Cerebellar cortex (tissue), 1 donor: ENCODE measurements at regions not wholly inside any gene's neighbourhood (a gene's known extent, or its start where the extent isn't known, plus 50 kb on each side); places are given as distances from the start of the nearest gene placed in this dataset.

Source experiments
- DNase-seq: peaks from one replicate; pipeline ENCODE4 v3.0.0-alpha.2; 2015; ENCODE audit warnings: low spot score

DNA sequence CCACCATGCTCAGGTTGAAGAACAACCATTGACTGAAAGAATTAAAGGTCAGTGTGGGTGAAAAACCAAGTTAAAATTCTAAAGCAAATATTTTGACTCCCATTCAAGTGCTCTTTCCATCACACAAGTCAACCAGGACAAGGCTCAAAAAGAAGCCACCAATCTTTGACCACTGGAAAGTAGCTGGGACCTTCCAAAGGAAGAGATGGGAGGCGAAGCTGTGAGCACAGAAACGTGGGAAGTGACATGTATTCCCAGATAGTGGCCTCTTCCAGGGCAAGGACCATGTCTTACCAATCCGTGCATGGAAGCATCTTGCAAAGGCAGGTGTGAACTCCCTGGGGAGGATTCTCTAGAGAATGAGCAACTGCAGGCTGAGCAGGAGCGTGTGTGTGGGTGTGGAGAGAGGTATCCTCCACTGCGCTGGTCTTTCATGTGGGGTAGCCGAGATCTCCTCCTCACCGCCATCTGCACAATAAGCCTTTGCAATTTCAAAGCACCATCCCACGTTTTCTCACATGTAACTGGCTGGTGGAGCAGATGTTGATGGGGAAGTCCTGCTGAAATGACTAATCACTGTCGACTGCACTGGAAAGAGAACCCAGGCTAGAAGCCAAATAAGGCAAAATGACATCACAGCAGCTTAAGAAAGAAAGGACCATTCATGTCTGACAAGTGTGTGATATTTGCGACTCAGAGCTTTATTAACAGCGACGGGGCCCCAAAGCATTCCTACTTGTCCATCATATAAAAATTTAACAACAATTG, 189.4 kb upstream of the RREB1 start:
- no peak for DNase-seq

DNA sequence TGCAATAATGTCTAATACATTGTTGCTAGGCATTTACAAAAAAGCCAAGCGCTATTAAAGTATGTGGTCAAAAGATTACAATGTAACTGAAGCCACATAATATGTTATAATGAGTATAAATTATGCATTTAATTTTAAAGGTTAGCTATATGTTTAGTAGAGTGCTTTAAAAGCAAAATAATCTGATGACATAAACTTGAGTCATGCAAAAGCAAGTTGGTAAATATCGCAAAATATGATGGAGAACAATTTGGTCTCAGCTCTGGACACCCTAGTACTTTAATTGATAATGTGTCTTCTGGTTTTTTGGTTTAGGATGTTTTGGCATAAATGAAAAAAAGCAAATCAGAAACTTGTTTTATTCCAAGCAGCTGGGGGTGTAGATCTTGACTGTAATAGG, 188.6 kb upstream of the RREB1 start:
- no peak for DNase-seq

DNA sequence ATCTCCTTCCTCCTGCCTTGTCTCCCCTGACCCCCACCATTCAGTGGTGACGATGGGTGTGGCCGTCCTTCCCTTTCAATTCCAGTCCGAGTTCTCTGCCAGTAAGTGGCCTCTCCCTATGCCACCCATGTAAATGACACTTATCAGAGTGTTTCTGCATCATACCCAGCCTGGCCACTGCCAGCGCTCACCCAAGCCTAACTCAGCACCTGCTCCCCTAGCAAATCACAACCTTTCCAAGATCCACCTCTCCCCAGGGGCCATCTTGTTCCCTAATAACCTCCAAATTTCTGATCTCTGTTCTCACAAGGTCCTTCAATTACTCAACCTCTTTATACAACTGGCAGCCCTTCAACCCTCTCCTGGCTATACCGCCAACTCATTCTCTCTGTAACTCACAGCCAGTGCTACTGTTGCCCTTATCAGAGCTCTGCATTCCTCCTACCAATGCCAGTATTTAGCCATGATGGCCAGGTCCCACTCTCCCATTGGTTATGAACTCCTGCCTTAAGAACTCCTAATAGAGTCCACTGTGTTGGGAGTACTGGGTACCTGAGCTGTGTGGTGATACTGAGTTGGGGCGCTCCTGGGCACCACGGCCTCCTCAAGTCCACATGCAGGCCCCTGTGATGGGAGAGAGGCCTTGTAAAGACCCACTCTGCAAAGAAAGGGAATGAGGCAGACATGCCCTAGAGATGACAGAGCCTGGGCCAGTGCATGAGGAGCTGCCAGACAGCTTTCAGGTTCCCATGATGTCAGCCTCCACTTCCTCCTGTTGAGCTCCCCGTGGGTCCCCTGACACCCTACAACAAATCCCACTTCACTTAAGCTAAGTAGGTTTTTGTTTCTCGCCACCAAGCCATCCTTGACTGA, 187.4 kb upstream of the RREB1 start:
- no peak for DNase-seq

DNA sequence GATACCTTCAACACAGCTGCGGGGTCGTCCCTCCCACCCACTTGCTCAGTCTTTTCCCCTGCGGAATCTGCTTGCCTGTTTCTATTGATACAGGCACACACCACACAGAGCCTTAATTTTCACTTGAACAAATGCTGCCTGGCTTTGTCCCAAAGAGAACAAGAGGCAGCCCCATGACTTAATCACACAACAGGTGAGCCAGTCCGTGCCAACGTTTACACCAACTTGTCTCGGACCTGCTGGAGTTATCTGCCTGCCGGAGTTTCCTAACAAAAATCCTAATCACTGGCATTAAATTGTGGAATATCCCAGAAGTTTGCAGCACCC, 186.8 kb upstream of the RREB1 start:
- DNase-seq = no peak

DNA sequence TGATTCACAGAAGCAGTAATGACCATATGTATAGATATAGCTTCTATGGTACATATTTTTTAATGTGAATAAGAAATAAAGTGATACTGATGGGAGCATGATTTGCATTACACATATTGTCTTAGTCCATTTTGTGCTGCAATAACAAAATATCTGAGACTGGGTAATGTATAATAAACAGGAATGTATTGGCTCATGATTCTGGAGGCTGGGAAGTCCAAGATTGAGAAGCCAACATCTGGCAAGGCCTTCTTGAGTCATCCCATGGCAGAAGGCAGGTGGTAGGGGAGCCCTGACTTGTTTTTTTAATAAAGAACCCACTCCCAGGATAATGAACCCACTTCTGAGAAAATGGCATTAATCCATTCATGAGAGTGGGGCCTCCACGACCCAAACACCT, 185.6 kb upstream of the RREB1 start:
- no peak for DNase-seq

DNA sequence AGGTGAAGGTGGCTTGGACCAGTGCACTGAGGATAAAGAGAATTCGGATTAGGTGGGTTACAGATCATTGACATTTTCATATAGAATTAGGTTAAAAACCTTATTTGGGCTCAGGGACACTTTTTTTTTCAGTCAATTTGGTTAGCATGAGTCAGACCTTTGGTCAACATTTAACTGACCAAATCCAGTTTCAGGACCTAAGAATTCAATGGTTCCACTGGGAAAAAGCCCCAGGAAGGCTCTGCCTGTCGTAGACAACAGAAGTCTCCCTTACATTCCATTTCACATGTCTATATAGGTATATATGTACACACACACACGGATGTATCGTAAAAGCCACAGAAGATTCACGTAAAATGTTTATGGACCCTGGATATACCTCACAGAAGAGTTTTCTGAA, 184.2 kb upstream of the RREB1 start:
- no peak for DNase-seq

DNA sequence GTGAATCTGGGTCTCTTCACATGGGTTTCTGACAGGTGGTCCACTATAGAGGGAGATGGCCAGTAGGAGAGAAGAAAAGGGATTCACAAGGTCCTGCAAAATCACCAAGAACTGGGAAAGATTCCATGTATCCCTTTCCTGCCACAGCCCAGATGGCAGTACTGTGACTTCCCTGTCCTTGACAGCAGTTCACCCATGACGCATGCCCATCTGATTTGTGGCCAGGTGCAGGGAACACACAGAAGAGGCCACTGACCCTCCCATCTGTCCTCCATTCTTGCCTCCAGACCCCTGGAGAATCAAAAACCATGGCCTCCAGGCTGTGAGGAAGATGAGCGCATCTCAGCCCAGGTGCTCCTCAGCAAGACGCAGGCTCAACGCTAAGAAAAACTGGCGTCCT, 183.1 kb upstream of the RREB1 start:
- no peak for DNase-seq

DNA sequence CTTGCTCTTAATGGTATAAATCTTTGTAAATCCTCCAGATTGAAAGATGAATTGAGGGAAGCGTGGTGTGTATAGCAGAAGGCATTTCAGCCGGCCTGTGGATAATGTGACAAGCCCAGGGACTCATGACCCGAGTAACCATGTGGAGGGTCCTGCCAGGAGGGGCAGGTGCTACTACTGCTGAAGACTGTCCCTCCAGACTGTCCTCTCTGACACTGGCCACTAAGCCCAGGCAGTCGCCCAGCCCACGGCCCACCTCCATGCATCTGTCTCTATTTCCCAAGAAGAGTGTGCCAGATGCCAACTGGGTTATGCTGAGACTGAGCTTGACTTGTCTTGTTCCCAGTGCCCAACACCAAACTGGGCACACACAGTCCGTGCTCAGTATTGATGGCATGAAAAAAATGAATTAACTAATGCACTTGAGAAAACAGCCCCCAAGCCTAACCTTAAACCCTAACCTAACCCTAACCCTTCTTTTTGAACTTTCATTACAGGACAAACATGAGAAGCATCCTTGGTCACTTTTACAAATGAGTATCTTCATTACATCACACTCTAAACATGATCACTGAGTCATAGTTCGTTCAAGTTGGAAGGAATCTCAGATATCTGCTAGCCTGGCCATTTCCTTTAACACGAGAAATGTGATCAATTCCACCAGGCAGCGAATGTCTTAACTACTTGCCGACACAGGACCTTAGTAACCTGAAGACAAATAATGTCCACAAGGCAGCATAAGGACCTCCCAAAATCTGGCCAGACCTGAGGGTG, 182.2 kb upstream of the RREB1 start:
- no peak for DNase-seq

DNA sequence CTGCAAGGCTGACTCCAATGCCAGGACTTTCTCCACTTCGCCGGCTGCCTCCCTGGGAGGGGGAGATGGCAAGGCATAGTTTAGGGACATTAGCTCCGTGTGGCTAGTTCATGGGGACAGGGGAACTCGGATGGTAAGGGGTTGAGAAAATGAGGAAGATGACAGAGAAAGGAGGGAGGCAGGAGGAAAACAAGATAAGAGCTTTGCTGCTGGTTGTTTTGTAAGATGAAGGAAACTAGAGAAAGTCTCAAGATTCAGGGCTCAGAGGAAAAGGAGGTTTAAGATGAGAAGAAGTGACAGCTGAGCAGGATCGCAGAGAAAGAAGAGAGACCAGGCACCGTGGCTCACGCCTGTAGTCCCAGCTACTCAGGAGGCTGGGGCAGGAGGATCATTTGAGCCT, 180.9 kb upstream of the RREB1 start:
- no peak for DNase-seq

DNA sequence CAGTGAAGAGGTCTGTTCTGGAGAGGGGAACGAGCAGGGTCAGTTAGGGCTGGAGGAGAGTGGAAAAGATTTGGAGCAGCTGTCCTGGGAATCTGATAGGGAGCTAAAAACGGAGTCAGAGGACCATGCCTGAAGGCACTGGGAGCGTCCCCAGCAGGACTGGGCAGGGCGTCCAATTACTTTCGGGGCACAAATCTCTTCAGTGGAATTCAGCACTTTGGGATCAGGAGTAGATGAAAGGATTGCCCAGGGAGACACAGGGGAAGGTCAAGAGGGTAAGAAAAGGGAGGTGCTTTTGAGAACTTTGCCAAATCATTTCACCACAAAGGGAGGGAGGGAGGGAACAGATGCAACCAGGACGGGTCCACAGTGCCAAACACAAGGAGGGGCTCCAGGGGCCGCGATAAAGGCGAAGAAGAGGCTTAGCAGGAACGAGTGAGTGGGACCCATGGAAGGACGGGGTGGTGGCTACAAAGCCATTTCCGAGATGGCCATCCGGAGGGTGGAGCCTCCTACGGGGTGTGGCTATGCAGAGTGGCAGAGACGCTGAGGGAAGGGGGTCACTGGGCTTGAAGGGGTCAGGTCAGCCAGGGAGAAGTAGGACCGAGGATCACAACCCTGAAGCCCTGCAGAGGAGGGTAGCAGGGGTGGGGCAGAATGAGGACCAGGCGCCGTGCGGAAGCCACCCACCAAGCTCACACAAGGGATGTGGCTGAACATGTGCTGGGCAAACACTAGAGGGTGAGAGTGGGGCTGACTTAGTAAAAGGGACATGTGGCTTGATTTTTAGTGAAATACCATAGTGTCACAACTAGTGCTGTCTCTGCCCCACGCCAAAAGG, 180.0 kb upstream of the RREB1 start:
- DNase-seq = no peak

DNA sequence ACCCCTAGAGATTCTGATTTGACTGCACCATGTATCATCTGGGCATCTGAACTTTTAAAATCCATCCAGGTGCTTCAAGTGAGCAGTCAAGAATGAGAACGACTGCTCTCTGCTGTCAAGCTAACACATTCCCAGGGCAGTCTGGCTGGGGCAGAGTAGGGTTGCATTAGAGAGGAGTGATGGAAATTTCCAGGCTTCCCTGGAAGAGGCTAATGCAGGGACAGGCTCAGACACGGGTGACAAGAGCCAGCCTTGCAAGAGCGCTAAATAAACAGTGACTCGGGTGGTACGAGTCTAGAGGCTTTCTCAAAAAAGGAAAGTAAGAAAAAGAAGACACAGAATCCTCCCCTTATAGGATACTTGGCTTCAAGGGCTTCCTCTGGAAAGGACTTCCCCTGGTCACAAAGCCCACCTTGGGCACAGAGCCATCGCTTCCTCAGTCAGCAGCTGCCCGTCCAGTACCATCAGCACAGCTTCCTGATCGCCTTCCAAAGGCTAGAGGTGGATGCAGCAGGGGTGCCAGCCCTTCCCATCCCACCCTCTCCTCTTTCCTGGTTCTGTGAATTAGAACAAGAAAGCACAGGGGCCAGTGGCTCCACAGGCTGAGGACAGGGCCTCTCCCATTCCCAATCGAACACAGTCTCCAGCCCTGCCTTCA, 177.4 kb upstream of the RREB1 start:
- DNase-seq = no peak

DNA sequence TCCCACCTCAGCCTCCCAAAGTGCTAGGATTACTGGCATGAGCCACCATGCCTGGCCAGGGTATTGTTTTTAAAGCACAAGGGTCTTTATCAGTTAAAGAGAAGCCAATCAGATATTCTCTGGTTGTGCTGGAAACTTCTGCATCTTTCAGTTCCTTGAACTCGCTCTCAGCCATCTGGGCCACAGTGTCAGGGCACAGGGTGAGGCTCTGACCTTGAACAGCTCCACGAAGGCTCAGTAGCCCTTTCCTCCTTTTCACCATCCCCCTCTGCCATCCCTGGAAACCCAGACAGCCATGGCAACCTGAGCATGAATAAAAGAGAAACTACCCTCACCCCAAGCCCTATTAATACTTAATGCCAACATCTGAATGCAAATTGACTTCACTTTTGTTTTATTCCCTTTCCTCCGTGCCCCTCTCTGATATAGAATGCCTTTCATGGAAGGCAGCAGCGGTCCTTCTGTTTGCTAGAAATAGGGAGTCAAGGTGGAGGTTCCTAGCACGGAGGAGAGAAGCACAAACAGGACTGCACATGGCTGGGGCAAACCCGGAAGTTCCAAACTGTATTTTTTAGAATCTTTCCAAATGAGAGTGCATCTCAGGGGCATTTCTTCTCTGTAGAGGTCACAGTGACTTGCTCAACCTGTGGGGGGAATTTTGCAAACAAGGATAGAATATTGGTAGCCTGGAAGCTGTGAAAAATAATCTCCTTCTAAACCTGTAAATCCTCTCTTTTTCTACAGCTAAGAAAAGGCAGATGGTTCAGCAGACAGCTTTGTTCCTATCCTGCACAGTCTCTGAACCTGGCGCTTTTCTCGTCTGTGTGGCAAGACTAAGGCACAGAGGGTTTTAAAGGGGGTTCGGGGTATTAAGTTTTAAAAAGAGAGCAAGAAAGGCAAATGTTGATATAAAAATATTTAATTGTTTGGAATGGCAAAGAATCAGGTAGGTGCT, 176.4 kb upstream of the RREB1 start:
- no peak for DNase-seq

DNA sequence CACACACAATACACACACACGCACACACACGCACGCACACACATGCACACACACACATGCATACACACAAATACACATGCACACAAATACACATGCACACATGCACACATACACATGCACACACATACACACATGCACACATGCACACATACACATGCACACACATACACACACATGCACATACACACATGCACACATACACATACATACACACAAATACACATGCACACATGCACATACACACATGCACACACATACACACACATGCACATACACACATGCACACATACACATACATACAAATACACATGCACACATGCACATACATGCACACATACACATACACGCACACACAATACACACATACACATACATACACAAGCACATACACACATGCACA, 175.4 kb upstream of the RREB1 start:
- no peak for DNase-seq

DNA sequence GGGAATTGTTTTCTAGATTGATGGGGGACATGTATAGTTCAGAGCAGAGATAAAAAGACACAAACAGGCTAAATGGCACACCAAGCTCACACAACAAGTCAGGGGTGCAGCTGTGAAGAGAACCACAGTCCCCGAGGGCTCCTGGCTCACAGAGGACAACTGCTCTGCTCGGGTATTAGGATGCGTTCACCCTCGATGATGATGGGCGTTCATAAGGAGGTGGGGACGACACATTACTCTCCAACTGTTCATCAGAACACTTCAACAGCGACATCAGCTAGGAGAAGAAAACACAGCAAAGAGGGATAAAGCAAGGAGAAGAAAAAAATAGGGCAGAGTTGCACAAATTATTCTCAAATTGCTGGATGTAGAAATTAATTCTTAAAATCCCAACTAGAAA, 174.8 kb upstream of the RREB1 start:
- no peak for DNase-seq

DNA sequence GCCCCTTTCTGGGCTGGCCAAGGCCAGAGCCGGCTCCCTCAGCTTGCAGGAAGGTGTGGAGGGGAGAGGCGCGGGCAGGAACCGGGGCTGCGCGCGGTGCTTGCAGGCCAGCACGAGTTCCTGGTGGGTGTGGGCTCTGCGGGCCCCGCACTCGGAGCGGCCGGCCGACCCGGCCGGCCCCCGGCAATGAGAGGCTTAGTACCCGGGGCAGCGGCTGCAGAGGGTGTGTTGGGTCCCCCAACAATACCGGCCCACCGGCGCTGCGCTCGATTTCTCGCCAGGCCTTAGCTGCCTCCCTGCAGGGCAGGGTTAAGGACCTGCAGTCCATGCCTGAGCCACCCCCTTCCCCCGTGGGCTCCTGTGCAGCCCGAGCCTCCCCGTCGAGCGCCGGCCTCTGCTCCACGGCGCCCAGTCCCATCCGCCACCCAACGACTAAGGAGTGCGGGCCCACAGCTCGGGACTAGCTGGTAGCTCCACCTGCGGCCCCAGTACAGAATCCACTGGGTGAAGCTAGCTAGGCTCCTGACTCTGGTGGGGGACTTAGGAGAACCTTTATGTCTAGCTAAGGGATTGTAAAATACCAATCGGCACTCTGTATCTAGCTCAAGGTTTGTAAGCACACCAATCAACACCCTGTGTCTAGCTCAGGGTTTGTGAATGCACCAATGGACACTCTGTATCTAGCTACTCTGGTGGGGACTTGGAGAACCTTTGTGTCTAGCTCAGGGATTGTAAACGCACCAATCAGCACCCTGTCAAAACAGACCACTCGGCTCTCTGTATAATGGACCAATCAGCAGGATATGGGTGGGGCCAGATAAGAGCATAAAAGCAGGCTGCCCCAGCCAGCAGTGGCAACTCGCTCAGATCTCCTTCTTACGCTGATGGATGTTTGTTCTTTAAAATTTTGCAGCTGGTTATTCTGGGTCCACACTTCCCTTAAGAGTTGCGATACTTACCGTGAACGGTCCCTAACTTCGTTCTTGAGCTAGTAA, 167.4 kb upstream of the RREB1 start:
- DNase-seq = no peak

DNA sequence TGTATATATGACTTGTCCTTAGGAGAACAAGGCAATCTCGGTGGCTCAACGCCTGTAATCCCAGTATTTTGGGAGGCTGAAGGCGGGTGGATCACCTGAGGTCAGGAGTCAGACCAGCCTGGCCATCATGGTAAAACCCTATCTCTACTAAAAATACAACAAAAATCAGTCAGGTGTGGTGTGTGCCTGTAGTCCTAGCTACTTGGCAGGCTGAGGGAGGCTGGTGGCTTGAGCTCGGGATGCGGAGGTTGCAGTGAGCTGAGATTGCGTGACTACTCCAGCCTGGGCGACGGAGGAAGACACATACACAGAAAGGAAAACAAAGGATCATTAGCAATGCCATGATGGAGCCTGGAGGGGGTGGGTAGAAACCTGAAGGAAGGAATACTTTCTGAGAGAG, 166.6 kb upstream of the RREB1 start:
- DNase-seq = no peak

DNA sequence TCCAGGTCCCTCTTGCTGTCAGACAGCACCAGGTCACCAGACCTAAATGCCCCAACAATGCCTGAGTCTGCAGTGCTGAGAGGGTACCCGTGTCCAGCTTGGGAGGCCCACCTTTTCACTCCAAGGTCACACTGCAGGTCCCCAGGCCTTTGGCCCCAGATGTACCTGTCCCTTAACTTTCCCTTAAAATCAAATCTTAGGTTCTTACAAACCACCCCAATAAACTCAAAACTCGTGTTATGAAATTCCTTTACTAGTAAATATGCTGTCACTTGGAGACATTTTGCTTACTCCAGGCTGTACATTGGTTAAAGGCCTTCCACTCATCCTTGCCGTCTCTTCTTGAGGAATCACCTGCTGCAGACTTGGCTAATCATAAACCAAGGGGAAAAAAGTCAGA, 165.7 kb upstream of the RREB1 start:
- no peak for DNase-seq

DNA sequence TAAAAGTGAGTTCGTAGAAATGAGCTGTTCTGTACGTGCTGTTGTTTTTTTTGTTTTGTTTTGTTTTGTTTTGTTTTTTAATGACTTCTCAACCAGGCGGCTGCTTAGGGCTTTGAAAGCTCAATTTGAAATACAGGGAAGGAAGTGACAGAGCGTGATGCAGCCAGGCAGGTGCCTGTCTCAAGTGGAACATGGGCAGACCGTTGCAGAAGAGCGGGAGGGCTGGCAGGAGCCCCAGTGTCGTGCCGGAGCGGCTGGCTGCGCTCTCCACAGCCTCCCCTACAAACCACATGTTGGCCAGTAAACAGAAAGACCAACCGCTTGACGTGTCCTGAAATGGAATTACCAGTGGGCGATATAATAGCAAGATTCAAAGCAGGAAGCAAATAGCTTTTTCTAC, 164.9 kb upstream of the RREB1 start:
- DNase-seq = no peak

DNA sequence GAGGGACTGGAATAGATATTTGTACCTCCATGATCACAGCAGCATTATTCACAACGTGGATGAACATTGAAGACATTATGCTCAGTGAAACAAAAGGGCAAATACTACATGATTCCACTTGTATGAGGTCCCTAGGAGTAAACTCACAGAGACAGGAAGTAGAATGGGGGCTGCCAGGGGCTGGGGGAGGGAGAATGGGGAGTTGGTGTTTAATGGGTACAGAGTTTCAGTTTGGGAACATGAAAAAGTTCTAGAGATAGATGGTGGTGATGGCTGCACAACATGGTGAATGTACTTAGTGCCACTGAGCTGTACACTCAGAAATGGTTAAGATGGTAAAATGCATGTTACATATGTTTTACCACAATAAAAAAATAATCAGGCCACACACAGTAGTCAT, 164.3 kb upstream of the RREB1 start:
- no peak for DNase-seq
